HG03457 (cell line): ENCODE measurements at regions not wholly inside any gene's neighbourhood (a gene's known extent, or its start where the extent isn't known, plus 50 kb on each side); places are given as distances from the start of the nearest gene placed in this dataset.
A peak's percentile ranks its signal among the peaks of the same experiment; 100 is the strongest.
"Not testable (repeated sequence)": the region's sequence is repeated elsewhere in the genome, so short reads cannot be mapped to it uniquely, and the experiment has no call there.

Experiments
- ATAC-seq: cut with Tn5 transposase; IDR thresholded peaks from one replicate; pipeline ENCODE4 v1.9.1; 2021; ENCODE audit warnings: moderate number of reproducible peaks; ENCODE audit not compliant: unreplicated experiment

DNA sequence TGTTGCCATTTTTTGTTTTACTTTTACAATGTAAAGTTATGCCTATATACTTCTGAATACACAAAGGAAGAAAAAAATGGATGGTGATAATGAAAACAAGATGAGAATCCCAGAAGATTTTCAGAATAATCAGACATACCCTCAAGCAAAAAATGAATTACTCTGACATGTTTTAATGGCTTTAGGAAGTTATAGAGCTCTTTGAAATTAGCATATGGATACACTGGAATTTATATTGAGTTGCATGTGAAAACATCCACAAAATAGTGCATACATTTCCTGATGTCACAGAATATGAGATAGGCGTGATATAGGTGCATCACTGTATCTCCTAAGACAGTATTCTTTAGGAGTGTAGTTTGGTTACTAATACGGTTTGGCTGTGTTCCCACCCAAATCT, 351.3 kb downstream of the SLC7A11 start:
- no peak for ATAC-seq

DNA sequence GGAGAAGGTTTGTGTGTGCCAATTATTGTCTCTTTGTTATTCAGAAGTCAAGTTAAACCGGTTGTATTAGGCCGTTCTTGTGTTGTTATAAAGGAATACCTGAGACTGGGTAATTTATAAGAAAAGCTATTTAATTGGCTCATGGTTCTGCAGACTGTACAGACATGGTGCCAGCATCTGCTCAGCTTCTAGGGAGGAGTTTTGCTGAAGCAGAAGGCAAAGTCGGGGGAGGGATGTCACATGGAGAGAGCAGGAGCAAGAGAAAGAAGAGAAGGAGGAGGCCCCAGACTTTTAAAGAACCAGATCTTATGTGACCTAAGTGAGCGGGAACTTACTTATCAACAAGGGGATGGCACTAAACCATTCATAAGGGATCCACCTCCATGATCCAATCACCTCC, 349.3 kb upstream of the PCDH18 start:
- no peak for ATAC-seq

DNA sequence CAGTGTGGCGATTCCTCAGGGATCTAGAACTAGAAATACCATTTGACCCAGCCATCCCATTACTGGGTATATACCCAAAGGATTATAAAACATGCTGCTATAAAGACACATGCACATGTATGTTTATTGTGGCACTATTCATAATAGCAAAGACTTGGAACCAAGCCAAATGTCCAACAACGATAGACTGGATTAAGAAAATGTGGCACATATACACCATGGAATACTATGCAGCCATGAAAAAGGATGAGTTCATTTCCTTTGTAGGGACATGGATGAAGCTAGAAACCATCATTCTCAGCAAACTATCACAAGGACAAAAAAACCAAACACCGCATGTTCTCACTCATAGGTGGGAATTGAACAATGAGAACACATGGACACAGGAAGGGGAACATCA, 335.8 kb upstream of the PCDH18 start:
- ATAC-seq = not testable (repeated sequence)

DNA sequence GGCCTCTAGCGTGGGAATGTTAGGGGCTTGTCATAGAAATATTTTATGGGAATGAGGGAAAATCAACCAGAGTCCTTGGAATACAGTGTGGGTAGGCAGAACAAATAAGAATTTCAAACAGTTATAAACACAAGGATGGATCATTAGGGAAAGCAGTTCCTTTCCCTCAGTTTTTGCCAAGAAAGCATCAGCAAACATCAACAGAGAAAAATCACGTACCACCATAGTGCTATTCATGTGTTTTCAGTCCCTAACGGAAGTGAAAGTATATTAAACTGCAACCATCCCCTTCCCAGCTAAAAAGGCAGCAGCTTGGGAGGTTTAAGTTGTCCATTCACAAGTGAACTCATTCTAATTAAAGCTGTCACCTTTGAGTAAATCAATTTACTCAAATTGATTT, 334.4 kb upstream of the PCDH18 start:
- ATAC-seq = no peak

DNA sequence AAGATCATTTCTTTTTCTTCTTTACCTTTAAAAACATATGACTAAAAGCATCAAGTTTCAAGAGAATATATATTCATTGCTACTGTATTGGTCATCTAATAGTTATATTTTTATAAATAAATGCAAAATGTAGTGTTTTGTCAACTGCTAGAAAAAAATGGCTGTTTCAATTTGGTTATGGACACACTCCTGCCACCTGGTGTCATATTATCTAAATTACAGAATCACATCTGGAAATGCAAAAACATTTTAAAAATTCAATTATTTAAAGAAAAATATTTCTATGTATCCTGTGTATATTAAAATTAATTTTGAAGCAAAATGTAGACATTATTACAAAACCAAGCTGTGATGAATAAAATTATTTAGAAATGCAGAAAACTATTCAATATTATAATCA, 329.4 kb upstream of the PCDH18 start:
- ATAC-seq = no peak

DNA sequence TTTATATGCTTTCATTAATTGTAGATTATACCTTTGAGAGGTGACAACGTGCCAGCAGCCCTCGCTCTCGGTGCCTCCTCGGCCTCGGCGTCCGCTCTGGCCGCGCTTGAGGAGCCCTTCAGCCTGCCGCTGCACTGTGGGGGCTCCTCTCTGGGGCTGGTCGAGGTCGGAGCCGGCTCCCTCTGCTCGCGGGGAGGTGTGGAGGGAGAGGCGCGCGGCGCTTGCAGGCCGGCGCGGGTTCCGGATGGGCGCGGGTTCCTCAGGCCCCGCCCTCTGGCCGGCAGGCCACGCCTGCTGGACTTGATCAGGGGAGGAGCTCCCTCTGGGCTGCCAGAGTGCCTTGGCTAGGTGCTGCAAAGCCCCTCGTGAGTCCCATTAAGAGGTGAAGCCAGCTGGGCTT, 321.1 kb upstream of the PCDH18 start:
- no peak for ATAC-seq

DNA sequence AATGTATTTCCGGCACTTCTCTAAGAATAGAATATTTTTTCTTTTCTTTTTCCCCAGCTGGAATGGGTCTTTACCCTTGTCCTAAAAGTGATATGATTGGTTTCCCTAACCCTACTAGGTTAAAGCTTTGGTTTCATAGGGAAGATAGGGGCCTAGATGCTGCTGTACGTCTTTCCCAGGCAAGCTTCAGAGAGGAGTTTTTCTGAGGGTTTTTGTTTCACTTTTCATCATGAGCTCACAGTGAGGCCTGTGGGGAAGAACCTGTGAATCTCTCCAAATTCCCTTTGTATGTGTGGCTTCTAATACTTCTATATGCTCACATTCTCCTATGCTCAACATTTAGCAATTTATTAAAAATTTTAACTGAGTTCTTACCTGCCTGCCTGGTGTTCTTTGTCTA, 320.0 kb upstream of the PCDH18 start:
- ATAC-seq = no peak

DNA sequence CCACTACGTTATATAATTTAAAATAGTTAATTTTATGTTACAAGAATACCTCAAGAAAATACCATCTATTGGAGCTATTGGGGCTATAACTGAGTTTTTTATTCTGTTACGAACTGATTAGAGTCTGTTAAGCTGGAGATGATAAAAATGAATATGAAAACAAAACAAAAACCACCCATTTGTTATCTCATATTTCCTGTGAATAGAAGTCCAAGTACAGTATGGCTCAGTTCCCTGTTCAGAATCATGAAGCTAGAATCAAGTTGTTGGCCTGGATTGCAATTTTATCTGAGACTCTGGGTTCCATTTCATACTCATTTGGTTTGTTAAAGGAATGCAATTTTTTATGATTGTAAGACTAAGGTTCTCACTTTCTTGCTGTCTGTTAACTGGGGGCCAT, 319.1 kb upstream of the PCDH18 start:
- no peak for ATAC-seq

DNA sequence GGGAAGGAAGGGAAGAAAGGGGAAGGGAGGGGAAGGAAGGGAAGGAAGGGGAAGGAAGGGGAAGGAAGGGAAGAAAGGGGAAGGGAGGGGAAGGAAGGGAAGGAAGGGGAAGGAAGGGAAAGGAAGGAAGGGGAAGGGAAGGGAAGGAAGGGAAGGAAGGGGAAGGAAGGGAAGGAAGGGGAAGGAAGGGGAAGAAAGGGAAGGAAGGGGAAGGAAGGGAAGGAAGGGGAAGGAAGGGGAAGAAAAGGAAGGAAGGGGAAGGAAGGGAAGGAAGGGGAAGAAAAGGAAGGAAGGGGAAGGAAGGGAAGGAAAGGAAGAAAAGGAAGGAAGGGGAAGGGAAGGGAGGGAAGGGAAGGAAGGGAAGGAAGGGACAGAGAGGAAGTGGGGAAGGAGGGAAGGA, 295.7 kb upstream of the PCDH18 start:
- not testable (repeated sequence) for ATAC-seq

DNA sequence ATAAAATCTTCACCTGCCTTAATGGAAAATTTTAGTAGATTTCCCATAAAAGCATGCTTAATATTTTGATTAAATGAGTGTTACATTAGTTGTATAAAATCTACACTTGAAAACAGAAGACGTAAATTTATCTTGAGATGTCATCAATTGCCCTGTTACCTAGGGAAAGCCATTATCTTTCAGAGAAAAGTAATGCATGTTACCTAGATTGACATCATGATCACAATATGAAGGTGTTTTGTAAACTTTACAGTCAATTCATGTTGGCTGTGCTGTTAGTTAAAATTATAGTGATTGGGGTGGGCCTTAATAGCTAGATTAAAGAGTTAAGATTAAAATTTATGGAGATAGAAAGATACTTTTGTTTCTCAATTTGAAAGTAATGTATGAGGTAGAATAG, 293.2 kb upstream of the PCDH18 start:
- no peak for ATAC-seq

DNA sequence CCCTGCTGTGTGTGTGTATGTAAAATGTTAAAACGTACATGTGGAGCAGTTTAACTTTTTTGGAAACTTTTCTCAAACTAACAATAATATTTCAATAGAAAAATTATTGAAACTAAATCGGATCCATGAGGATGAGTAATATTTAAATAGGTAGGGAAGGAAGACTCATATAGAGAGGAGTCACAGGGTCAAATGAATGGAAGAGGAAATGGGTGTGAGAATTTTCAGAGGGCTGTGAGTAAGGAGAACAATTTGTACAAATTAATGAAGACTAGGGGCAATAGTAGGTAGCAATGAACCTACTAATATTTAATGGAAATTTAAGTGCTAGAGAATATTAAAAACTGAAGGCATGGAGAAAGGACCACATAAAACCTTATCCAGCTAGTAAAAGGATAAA, 290.7 kb upstream of the PCDH18 start:
- no peak for ATAC-seq

DNA sequence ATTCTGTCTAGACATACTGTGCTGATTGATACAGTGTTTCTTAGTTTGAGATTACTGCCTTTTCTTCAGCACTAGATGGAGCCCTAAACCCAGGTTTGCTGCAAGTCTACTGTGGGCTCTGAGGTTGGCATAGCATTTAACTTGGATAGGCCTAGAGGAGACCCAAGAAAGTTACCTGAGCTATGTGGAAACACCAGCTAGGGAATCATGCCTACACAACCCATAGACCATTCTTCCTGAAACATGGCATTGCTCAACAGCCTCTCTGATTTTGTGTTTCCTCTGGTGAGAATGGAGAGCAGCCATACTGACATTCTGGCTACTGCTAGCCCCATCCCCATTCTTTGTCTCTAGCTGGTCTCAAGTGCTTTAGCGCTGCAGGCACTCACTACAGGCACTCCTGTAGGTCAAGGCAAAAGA, 287.7 kb upstream of the PCDH18 start:
- peak; percentile 91 for ATAC-seq

DNA sequence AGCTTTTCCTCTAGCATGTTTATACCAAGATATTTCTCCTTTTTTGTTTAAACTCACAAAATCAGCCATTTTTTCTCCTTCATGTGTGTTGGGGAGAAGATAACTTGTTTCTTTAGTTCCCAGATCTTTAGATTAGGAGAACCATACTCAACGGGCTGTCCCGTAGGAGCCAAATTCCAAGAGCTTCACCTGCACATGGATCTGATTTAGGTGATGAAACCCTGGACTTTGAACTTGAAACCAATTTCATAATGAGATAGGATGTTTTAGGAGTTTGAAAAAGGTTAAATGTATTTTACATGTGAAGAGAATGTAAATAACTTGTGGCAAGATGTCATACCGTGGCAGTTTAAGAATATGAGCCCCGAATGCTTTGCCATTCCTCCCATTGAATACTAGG, 280.0 kb upstream of the PCDH18 start:
- no peak for ATAC-seq

DNA sequence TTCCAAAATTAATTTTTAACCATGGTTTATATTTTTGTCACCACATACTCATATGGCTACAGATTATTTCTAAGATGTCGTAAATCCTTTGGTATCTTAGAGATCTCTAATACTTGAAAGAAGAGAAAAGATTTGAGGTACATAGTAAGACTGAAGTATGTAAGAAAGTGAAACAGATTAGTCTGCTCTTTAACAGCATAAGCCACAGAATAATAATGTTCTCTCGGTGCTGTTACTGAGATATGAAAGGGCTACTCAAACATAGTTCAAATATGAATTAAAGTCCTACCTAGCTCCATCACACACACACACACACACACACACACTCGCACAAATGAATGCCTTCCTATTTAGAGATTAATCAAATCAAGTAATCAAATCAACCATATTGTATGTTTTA, 274.1 kb upstream of the PCDH18 start:
- no peak for ATAC-seq

DNA sequence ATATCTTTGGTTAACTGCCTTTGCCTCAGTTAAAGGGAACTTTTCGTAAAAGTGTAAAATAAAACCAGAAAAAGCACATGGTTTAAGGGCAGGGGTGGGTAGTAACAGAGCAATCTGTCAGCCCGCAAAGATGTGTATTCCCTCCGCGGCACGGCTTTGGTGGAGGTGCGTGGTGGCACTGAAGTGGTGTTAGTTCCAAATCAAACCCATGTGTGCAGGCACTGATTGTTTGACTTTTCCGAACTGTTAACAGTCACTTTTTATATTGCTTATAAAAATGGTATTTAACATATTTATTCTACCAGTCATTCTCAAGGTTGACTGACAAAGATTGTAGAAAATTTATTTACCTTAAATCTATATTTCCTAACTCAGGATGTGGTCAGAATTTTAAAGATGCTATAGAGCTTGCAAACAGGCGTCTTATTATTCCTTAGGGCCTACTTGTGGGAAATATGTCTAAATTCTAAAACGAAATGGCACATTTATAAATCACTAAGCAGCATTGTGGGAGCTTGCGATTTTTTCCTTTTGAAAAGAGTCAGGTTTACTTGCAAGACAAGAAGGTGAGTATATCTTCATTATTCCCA, 272.7 kb upstream of the PCDH18 start:
- no peak for ATAC-seq

DNA sequence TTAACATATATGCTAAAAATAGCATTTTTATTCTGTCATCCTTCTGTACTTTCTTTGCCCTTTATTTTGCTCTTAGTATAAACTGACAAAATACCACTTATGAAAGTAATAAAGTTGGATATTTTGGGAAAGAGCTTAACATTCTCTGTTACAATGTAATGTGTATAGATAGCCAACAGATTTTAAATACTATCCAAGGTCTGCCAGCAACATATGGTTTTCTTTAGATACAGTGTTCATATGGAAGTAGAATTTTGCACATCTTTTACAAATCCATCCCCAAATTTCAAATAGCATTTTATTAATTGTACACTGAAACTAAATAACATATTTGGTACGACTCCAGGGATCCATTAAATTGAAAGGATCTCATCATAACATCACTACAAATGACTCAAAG, 268.6 kb upstream of the PCDH18 start:
- ATAC-seq = no peak

DNA sequence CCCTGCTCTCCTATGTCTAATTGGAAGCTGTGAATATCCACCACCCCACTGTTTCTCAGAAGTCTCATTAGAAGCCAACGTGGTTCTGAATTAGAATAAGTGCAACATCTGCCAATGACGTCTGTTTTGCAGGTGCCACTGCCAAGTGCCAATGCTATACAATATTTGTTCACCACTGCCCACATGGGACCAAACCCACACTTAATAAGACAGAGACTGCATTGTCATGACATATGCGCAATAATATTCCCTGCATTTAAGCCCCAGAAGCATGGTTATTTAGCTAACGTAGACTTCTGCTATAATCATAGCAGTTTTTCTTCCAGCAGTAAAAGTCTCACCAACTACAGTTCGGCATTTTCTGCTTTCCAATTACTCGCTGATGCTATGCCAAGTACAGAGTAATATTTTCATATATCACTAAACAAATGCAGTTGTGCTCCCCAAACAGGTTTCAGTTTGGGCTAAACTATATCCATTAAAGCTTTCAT, 262.5 kb upstream of the PCDH18 start:
- ATAC-seq = no peak

DNA sequence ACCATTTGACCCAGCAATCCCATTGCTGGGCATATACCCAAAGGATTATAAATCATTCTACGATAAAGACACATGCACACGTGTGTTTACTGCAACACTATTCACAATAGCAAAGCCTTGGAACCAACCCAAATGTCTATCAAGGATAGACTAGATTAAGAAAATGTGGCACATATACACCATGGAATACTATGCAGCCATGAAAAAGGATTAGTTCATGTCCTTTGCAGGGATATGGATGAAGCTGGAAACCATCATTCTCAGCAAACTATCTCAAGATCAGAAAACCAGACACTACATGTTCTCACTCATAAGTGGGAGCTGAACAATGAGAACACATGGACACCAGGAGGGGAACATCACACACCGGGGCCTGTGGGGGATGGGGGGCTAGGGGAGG, 257.0 kb upstream of the PCDH18 start:
- not testable (repeated sequence) for ATAC-seq

DNA sequence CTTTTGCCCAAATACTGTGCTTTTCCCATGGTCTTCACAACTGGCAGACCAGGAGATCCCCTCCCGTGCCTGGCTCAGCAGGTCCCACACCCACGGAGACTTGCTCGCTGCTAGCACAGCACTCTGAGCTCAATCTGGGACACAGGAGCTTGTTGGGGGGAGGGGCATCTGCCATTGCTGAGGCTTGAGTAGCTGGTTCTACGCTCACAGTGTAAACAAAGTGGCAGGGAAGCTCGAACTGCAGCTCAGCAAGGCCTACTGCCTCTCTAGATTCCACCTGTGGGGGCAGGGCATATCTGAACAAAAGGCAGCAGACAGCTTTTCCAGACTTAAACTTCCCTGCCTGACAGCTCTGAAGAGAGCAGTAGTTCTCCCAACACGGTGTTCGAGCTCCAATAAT, 251.6 kb upstream of the PCDH18 start:
- not testable (repeated sequence) for ATAC-seq

DNA sequence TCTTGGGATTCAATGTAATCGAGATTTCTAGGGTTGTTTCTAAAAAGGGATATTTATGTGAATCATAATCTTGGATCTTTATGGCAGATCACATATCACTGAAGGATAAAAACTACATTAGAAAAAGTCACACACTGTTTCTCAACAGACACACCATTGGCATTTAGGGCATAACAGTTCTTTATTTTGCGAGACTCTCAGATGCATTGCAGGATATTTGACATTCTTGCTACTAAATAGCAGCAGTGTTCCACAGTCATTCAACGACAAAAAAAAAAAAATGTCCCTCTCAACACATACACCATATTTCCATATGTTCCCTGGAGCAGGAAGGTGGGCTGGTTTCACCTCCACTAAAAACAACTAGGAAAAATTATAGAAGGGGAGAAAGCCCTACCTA, 243.4 kb upstream of the PCDH18 start:
- ATAC-seq = no peak

DNA sequence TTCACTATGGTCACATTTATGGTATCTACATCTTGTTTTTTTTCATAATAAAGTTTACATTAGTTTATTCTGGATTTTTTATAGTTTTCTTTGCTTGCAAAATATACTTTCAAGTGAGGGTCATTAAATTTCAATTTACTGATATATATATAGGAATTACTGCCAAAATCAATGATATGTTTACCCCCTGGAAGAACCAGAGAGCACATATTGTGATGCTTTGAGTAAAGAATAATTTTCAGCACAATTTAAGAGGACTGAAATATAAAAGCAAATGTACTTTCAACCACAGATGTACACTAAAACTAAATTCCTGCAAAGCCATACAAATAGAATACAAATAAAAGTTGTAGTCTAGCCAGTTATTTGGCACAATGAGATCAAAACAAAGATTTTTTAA, 242.2 kb upstream of the PCDH18 start:
- no peak for ATAC-seq

DNA sequence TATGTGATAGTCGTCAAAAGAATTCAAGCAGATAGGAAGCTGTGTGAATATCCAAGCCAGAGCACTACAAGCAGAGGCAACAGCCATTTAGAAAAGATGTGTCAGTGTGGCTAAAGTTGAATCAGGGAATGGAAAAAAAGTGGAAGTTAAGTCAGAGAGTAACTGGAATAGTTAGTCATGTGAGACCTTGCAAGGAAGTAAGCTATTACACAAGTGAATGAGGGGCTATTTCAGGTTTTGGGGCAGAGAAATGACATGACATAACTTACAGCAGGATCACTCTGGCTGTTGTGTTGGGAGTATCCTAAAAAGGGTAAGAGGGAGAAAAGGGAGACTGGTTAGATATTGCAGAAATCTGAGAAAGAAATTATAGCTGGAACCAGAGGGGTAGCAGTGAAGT, 236.6 kb upstream of the PCDH18 start:
- ATAC-seq = no peak

DNA sequence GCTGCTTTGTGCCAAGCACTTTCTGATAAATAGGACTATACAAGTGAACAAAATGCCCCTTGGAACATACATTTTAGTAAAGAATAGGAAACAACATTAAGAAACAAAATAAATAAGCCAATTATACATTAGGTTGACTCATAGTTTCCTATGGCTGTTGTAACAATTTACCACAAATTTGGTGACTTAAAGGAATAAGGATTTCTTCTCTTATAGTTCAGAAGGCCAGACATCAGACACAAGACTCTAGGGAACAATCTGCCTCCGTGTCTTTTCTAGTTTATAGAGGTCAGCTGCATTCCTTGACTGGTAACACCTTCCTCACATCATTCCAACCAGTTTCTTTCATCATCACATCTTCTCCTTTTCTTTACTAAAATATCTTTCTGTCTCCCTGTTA, 235.9 kb upstream of the PCDH18 start:
- ATAC-seq = no peak

DNA sequence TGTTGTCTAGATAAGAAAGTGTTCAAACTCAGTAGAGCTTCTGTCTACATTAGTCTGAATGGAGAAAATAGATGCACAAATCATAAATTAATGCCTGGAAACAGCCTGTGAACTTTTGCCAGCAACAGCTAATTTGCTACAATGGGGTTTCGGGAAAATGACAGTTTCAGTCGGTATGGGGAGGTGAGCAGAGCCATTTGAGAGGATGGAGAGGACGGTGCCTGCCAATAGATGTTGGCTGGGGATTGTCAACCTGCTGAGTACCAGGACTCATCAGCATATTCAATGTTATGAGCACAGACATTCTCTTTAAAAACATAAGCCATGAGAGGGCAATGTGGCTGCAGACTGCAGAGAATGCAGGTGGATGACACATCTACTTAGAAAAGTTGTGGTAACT, 230.3 kb upstream of the PCDH18 start:
- no peak for ATAC-seq
